Activated naive CD8-positive, alpha-beta T cell treated with anti-CD3 and anti-CD28 coated beads, Interleukin-2, amount 50 U/mL, for 16 hours (primary cell): ENCODE measurements at regions not wholly inside any gene's neighbourhood (a gene's known extent, or its start where the extent isn't known, plus 50 kb on each side); places are given as distances from the start of the nearest gene placed in this dataset.

Experiments
- DNase-seq: peaks from one replicate; pipeline ENCODE4 v3.0.0-alpha.2; 2020; ENCODE audit warnings: low read depth, low spot score

GRCh38 chr2:18664421-18664820 lies 75.1 kb upstream of the NT5C1B start:
- no peak for DNase-seq

GRCh38 chr2:18663861-18664260 lies 74.5 kb upstream of the NT5C1B start:
- DNase-seq: no peak

GRCh38 chr2:18662689-18663088 lies 73.3 kb upstream of the NT5C1B start:
- no peak for DNase-seq

GRCh38 chr2:18659915-18660314 lies 70.5 kb upstream of the NT5C1B start:
- no peak for DNase-seq

- DNase-seq: no peak
Measured at GRCh38 chr2:18656048-18656447, 66.7 kb upstream of the NT5C1B start.

- DNase-seq: no peak
Measured at GRCh38 chr2:18651842-18652774, 62.7 kb upstream of the NT5C1B start.

- no peak for DNase-seq
Measured at GRCh38 chr2:18650221-18650620, 60.9 kb upstream of the NT5C1B start.

- DNase-seq: no peak
Measured at GRCh38 chr2:18649502-18650135, 60.2 kb upstream of the NT5C1B start.

GRCh38 chr2:18648161-18648560 lies 58.8 kb upstream of the NT5C1B start:
- no peak for DNase-seq

- no peak for DNase-seq
Measured at GRCh38 chr2:18647731-18648130, 58.4 kb upstream of the NT5C1B start.

- no peak for DNase-seq
Measured at GRCh38 chr2:18645315-18645714, 55.9 kb upstream of the NT5C1B start.

GRCh38 chr2:18644115-18644462 lies 54.7 kb upstream of the NT5C1B start:
- no peak for DNase-seq

GRCh38 chr2:18643326-18644114 lies 54.2 kb upstream of the NT5C1B start:
- no peak for DNase-seq

GRCh38 chr2:18641823-18642222 lies 52.5 kb upstream of the NT5C1B start:
- DNase-seq: no peak

- DNase-seq: no peak
Measured at GRCh38 chr2:18639756-18640453, 50.5 kb upstream of the NT5C1B start.
